ENCODE measurements at regions not wholly inside any gene's neighbourhood (a gene's known extent, or its start where the extent isn't known, plus 50 kb on each side); places are given as distances from the start of the nearest gene placed in this dataset.

GRCh38 chr1:203934651-203935050 is 73.3 kb downstream of the SNRPE start:
- TF ChIP-seq CTCF (conservative IDR thresholded peaks at IDR 0.05 in 1 of 2, IDR thresholded peaks at IDR 0.05 in 1 of 2; ENCODE audit: low read depth in 1 of 2, low read length in 2 of 2) (no peak), EZH2 (IDR thresholded peaks at IDR 0.05; ENCODE audit: low read length, missing control alignments) (no peak)

Data from fibroblast of lung (primary cell).